HCT116 (cell line): ENCODE measurements at regions not wholly inside any gene's neighbourhood (a gene's known extent, or its start where the extent isn't known, plus 50 kb on each side); places are given as distances from the start of the nearest gene placed in this dataset.

ENCODE experiments used
- ATAC-seq: fragments of 200-7000 bp; cut with Tn5 transposase; 2 replicates; pipeline ENCODE4 v1.9.1; 2020; ENCODE audit warnings: mild to moderate bottlenecking, moderate library complexity
- BruUV-seq: library from RNA; stranded (reverse); fragments of 400-500 nt; replicated peaks from 2 replicates; lab custom pipeline; 2021; lab: Mats Ljungman, UMichigan
- CTCF ChIA-PET: fragments of 300-600 bp; sonication (Branson Sonifier 250); formaldehyde crosslinking; loops from one replicate; lab custom pipeline; 2021; ENCODE audit warnings: antibody characterized with exemption; lab: Charles Lee
- POLR2A ChIA-PET: fragments of 300-600, 350-600 bp; sonication (Branson Sonifier 250); formaldehyde crosslinking; loops from one replicate; lab custom pipeline; 2021; ENCODE audit warnings: antibody characterized with exemption; lab: Charles Lee
- RAD21 ChIA-PET, 2 experiments: fragments of 300-600 bp; sonication (Branson Sonifier 250); formaldehyde crosslinking; loops; one replicate each; lab custom pipeline; 2023; ENCODE audit warnings: low total read pairs in 2 of 2; ENCODE audit not compliant: uncharacterized antibody in 2 of 2, unreplicated experiment in 2 of 2, low non-redundant PET in 1 of 2; lab: Charles Lee
- DNase-seq: peaks from one replicate; pipeline ENCODE4 v3.0.0-alpha.2; 2010; ENCODE audit warnings: low read depth, low spot score
- H2AFZ ChIP-seq: fragments of 200-600 bp; shearing (Covaris generic), sonication (generic); 2 replicates; pipeline ENCODE4 v1.6.1; 2017; ENCODE audit warnings: low read depth, mixed run types, mixed read lengths, antibody characterized with exemption, low read length; ENCODE audit not compliant: poor library complexity, severe bottlenecking
- H3K27ac ChIP-seq: 2 replicates; pipeline ENCODE4 v1.5.1; 2012; ENCODE audit warnings: low read depth, low read length
- H3K27me3 ChIP-seq: fragments of 200-600 bp; sonication (generic); 2 replicates; pipeline ENCODE4 v1.6.1; 2016; ENCODE audit warnings: mixed run types, low read length, mixed read lengths; ENCODE audit not compliant: insufficient read depth
- H3K36me3 ChIP-seq, 2 experiments: fragments of 200-500 bp in 1 of 2; fragments of 200-600 bp in 1 of 2; sonication (Bioruptor generic) in 1 of 2; sonication (generic) in 1 of 2; 2 replicates each; pipeline versions ENCODE4 v1.5.1 to v1.6.1; 2014 to 2016; ENCODE audit warnings: low read length in 2 of 2, inconsistent platforms in 1 of 2, mixed read lengths in 1 of 2, mixed run types in 1 of 2; ENCODE audit not compliant: insufficient read depth in 2 of 2, control insufficient read depth in 1 of 2
- H3K4me1 ChIP-seq, 2 experiments: fragments of 200-600 bp in 1 of 2; sonication (generic) in 1 of 2; 2 replicates each; pipeline versions ENCODE4 v1.5.1 to v1.6.1; 2012 to 2017; ENCODE audit warnings: low read length in 2 of 2, inconsistent platforms in 1 of 2, mild to moderate bottlenecking in 1 of 2, mixed read lengths in 1 of 2, mixed run types in 1 of 2, moderate library complexity in 1 of 2; ENCODE audit not compliant: insufficient read depth in 2 of 2, control insufficient read depth in 1 of 2
- H3K4me2 ChIP-seq: fragments of 200-600 bp; sonication (generic); 2 replicates; pipeline ENCODE4 v1.6.1; 2017; ENCODE audit warnings: mixed run types, low read length, mixed read lengths
- H3K4me3 ChIP-seq, 2 experiments: fragments of 200-600 bp in 1 of 2; sonication (generic) in 1 of 2; replicated peaks in 1 of 2; 2 replicates each; pipeline ENCODE4 v1.5.1; 2011 to 2016; ENCODE audit warnings: low read length in 2 of 2, control low read depth in 1 of 2, low read depth in 1 of 2, mild to moderate bottlenecking in 1 of 2, mixed read lengths in 1 of 2, mixed run types in 1 of 2
- H3K79me2 ChIP-seq: fragments of 200-600 bp; sonication (generic); 2 replicates; pipeline ENCODE4 v1.6.1; 2017; ENCODE audit warnings: mild to moderate bottlenecking, mixed run types, low read length, moderate library complexity, mixed read lengths; ENCODE audit not compliant: insufficient read depth
- H3K9ac ChIP-seq: fragments of 200-600 bp; sonication (generic); 2 replicates; pipeline ENCODE4 v1.6.1; 2016; ENCODE audit warnings: low read length, mixed read lengths
- H3K9me2 ChIP-seq: fragments of 200-600 bp; sonication (generic), shearing (Covaris generic); 2 replicates; pipeline ENCODE4 v1.6.1; 2017; ENCODE audit warnings: mixed run types, mild to moderate bottlenecking, moderate library complexity; ENCODE audit not compliant: insufficient read depth
- H3K9me3 ChIP-seq, 2 experiments: fragments of 200-500 bp in 1 of 2; fragments of 200-600 bp in 1 of 2; sonication (Bioruptor generic) in 1 of 2; sonication (generic) in 1 of 2; 2 replicates each; pipeline ENCODE4 v1.6.1; 2014 to 2017; ENCODE audit warnings: low read length in 2 of 2, mixed read lengths in 2 of 2, inconsistent platforms in 1 of 2, low read depth in 1 of 2, mild to moderate bottlenecking in 1 of 2, mixed run types in 1 of 2, moderate library complexity in 1 of 2; ENCODE audit not compliant: control insufficient read depth in 1 of 2, insufficient read depth in 1 of 2
- H4K20me1 ChIP-seq: fragments of 200-600 bp; sonication (generic), shearing (Covaris generic); 2 replicates; pipeline ENCODE4 v1.6.1; 2017; ENCODE audit warnings: mixed run types, mild to moderate bottlenecking, moderate library complexity; ENCODE audit not compliant: insufficient read depth
- CBX3 ChIP-seq: IDR thresholded peaks from 2 replicates; pipeline ENCODE4 v1.6.1; 2012; ENCODE audit warnings: low read depth
- ELF1 ChIP-seq: IDR thresholded peaks from 2 replicates; pipeline ENCODE4 v1.6.1; 2012; ENCODE audit warnings: low read depth, borderline replicate concordance
- EZH2 ChIP-seq: fragments of 200-600 bp; sonication (generic); IDR thresholded peaks from 2 replicates; pipeline ENCODE4 v1.6.1; 2017; ENCODE audit warnings: antibody characterized with exemption, mixed run types
- JUND ChIP-seq: IDR thresholded peaks from 2 replicates; pipeline ENCODE4 v1.6.1; 2012
- POLR2AphosphoS5 ChIP-seq: IDR thresholded peaks from 2 replicates; pipeline ENCODE4 v1.6.1; 2011; ENCODE audit warnings: mild to moderate bottlenecking, low read depth, low read length, moderate library complexity
- REST ChIP-seq: IDR thresholded peaks from 2 replicates; pipeline ENCODE4 v1.6.1; 2012; ENCODE audit warnings: low read depth
- SP1 ChIP-seq: IDR thresholded peaks from 2 replicates; pipeline ENCODE4 v1.6.1; 2012; ENCODE audit warnings: low read depth
- YY1 ChIP-seq: IDR thresholded peaks from 2 replicates; pipeline ENCODE4 v1.6.1; 2011; ENCODE audit warnings: low read length, low read depth, moderate library complexity, mild to moderate bottlenecking; ENCODE audit not compliant: insufficient replicate concordance; ENCODE audit errors: extremely low read depth
- intact Hi-C: fragments of 100-400 bp; cut with micrococcal nuclease; formaldehyde crosslinking; loops from 2 replicates; pipeline ENCODE4 v1.10.0; 2022
- TF ChIP-seq, protein P1 (sequence below), 3 experiments: fragments of 200-600 bp in 1 of 3; sonication (generic) in 1 of 3; IDR thresholded peaks in 2 of 3; conservative IDR thresholded peaks in 1 of 3; 2 replicates each; pipeline ENCODE4 v1.5.1; 2012 to 2017; ENCODE audit warnings: low read depth in 2 of 3, low read length in 2 of 3, antibody characterized with exemption in 1 of 3, borderline replicate concordance in 1 of 3, control low read depth in 1 of 3, mild to moderate bottlenecking in 1 of 3, mixed read lengths in 1 of 3, mixed run types in 1 of 3, moderate library complexity in 1 of 3; ENCODE audit not compliant: insufficient read depth in 1 of 3
- TF ChIP-seq, protein P2 (sequence below): IDR thresholded peaks from 2 replicates; pipeline ENCODE4 v1.6.1; 2012

GRCh38 chr19:8897106-8897505 is 64.9 kb downstream of the MBD3L1 start:
- no peak overlapping the region for H3K4me2 ChIP-seq
- no peaks in the 10 kb centered on the region for H3K9me2 ChIP-seq
- no peak for TF ChIP-seq CBX3
- no peak for TF ChIP-seq REST
- no peak overlapping the region for H3K4me3 ChIP-seq
- ChIA-PET RAD21 (no interaction called here), POLR2A (no interaction called here), CTCF (no interaction called here)
- no peaks in the 10 kb centered on the region for H3K79me2 ChIP-seq
- no peaks in the 10 kb centered on the region for H3K27me3 ChIP-seq
- no peak overlapping the region for H2AFZ ChIP-seq
- no peaks in the 10 kb centered on the region for H3K4me1 ChIP-seq
- no peaks in the 10 kb centered on the region for H4K20me1 ChIP-seq
- no peaks in the 10 kb centered on the region for H3K36me3 ChIP-seq
- H3K9ac ChIP-seq, result no peak overlapping the region
- no peak for DNase-seq
- ATAC-seq, result no peak
- no peak overlapping the region for H3K27ac ChIP-seq
- intact Hi-C loops, result no loop called here
- no TSS peak for BruUV-seq
- H3K9me3 ChIP-seq, result no peaks in the 10 kb centered on the region

DNA sequence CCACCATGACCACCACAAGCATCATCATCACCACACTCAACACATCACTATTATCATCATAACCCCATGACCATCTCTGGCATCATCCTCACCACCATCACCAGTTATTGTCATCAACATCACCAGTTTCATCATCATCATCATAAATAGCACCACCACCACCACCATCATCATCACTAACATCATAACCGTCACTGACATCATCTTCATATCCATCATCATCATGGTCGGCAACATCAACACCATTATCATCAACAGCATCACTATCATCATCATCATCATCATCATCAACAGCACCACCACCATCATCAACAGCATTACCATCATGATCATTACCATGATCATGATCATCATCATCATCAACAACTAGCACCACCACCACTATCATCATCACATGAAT is 67.2 kb downstream of the MBD3L1 start:
- RAD21 ChIA-PET, result no interaction called here
- Histone ChIP-seq H3K9me2 (no peaks in the 10 kb centered on the region), H3K4me1 (no peaks in the 10 kb centered on the region), H3K79me2 (no peaks in the 10 kb centered on the region), H3K27ac (no peak overlapping the region), H4K20me1 (no peaks in the 10 kb centered on the region), H3K9me3 (no peaks in the 10 kb centered on the region), H3K36me3 (no peaks in the 10 kb centered on the region), H2AFZ (no peak overlapping the region), H3K4me2 (no peak overlapping the region), H3K9ac (no peak overlapping the region), H3K4me3 (no peak overlapping the region), H3K27me3 (no peaks in the 10 kb centered on the region)
- CTCF ChIA-PET, result no interaction called here
- DNase-seq (no peak), ATAC-seq (no peak)
- POLR2A ChIA-PET, result no interaction called here
- BruUV-seq, result no TSS peak
- intact Hi-C loops, result no loop called here
- TF ChIP-seq JUND (no peak), POLR2AphosphoS5 (no peak), YY1 (no peak), EZH2 (no peak), ELF1 (no peak), REST (no peak), SP1 (no peak), CBX3 (no peak)
- TF ChIP-seq, protein P1, sequence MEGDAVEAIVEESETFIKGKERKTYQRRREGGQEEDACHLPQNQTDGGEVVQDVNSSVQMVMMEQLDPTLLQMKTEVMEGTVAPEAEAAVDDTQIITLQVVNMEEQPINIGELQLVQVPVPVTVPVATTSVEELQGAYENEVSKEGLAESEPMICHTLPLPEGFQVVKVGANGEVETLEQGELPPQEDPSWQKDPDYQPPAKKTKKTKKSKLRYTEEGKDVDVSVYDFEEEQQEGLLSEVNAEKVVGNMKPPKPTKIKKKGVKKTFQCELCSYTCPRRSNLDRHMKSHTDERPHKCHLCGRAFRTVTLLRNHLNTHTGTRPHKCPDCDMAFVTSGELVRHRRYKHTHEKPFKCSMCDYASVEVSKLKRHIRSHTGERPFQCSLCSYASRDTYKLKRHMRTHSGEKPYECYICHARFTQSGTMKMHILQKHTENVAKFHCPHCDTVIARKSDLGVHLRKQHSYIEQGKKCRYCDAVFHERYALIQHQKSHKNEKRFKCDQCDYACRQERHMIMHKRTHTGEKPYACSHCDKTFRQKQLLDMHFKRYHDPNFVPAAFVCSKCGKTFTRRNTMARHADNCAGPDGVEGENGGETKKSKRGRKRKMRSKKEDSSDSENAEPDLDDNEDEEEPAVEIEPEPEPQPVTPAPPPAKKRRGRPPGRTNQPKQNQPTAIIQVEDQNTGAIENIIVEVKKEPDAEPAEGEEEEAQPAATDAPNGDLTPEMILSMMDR (IDR thresholded peaks at IDR 0.05 in 2 of 3, conservative IDR thresholded peaks at IDR 0.05 in 1 of 3; ENCODE audit: borderline replicate concordance in 1 of 3, insufficient read depth in 1 of 3, low read depth in 2 of 3, low read length in 2 of 3), result no peak
- TF ChIP-seq, protein P2, sequence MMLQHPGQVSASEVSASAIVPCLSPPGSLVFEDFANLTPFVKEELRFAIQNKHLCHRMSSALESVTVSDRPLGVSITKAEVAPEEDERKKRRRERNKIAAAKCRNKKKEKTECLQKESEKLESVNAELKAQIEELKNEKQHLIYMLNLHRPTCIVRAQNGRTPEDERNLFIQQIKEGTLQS, result no peak
